D721Med (cell line): ENCODE measurements at regions not wholly inside any gene's neighbourhood (a gene's known extent, or its start where the extent isn't known, plus 50 kb on each side); places are given as distances from the start of the nearest gene placed in this dataset.

ENCODE experiments used
- DNase-seq: peaks from one replicate; pipeline ENCODE4 v3.0.0; 2011; ENCODE audit warnings: low spot score; ENCODE audit not compliant: insufficient read length
- FAIRE-seq: peaks from 2 replicates; lab custom pipeline; 2011; peaks lifted over from hg19 to GRCh38; lab: Jason Lieb, UNC
- CTCF ChIP-seq: IDR thresholded peaks from 2 replicates; pipeline ENCODE4 v1.5.1; 2012; ENCODE audit warnings: mild to moderate bottlenecking, control low read depth; ENCODE audit not compliant: insufficient read depth; ENCODE audit errors: missing control alignments

GRCh38 chr12:63220921-63221320 is 69.9 kb upstream of the AVPR1A start:
- DNase-seq (no peak), FAIRE-seq (no peak)
- TF ChIP-seq CTCF: no peak

- FAIRE-seq: no peak
- TF ChIP-seq CTCF: no peak
Measured at GRCh38 chr12:63212316-63212715, 61.3 kb upstream of the AVPR1A start.

GRCh38 chr12:63208956-63209355 is 58.0 kb upstream of the AVPR1A start:
- no peak for DNase-seq
- no peak for TF ChIP-seq CTCF
- FAIRE-seq: no peak

More at GRCh38 chr12:63212316-63212715, 61.3 kb upstream of the AVPR1A start:
- no peak for DNase-seq

GRCh38 chr12:63206909-63207308 is 55.9 kb upstream of the AVPR1A start:
- FAIRE-seq (no peak), DNase-seq (no peak)
- TF ChIP-seq CTCF: no peak

- FAIRE-seq (no peak), DNase-seq (no peak)
- no peak for TF ChIP-seq CTCF
Measured at GRCh38 chr12:63206494-63206893, 55.5 kb upstream of the AVPR1A start.
